ENCODE measurements at regions not wholly inside any gene's neighbourhood (a gene's known extent, or its start where the extent isn't known, plus 50 kb on each side); places are given as distances from the start of the nearest gene placed in this dataset.

GRCh38 chr12:77682488-77682887 lies 148.2 kb upstream of the NAV3 start:
- TF ChIP-seq CTCF (IDR thresholded peaks at IDR 0.05) (no peak), ESRRA (IDR thresholded peaks at IDR 0.05; ENCODE audit: borderline replicate concordance, low read length) (no peak), REST (IDR thresholded peaks at IDR 0.05) (no peak), NFE2L2 (conservative IDR thresholded peaks at IDR 0.05; ENCODE audit: low read length) (no peak), TP53 (CRISPR knock-in tag; IDR thresholded peaks at IDR 0.05) (no peak), BHLHE40 (IDR thresholded peaks at IDR 0.05; ENCODE audit: low read depth, low read length) (no peak), RCOR1 (IDR thresholded peaks at IDR 0.05; ENCODE audit: low read depth, low read length) (no peak)

Measured in A549 (cell line).